ENCODE measurements at regions not wholly inside any gene's neighbourhood (a gene's known extent, or its start where the extent isn't known, plus 50 kb on each side); places are given as distances from the start of the nearest gene placed in this dataset.

- TF ChIP-seq CTCF (IDR thresholded peaks at IDR 0.05) (no peak), POLR2A (IDR thresholded peaks at IDR 0.05) (no peak)
These were observed 298.9 kb upstream of the B3GAT1 start for GRCh38 chr11:134710861-134711407.

Data from thyroid gland (tissue), 4 donors.